GM18498 (cell line): ENCODE measurements at regions not wholly inside any gene's neighbourhood (a gene's known extent, or its start where the extent isn't known, plus 50 kb on each side); places are given as distances from the start of the nearest gene placed in this dataset.

Source experiments
- ATAC-seq: cut with Tn5 transposase; IDR thresholded peaks from one replicate; pipeline ENCODE4 v1.9.1; 2021; ENCODE audit warnings: mild to moderate bottlenecking, moderate library complexity; ENCODE audit not compliant: unreplicated experiment

DNA sequence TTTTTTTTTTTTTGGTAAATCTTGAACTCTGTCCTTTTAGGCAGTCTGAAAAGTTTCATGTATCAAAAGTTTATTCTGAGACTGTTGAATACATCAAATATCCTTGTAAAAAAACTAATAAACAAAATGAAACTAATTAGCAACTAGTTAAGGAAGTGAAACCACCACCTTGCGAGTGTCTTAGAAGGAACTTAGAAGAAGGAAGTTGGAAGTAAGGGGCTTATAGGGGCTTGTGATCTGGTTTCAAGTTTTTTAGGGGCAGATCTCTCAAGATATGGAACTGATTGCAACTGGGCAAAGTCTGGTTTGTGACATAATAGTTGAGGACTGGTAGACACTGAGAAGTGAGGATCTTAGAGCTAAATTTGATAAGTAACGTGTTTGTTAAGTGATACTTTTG is 748.8 kb downstream of the C12orf50 start:
- peak; percentile 86 for ATAC-seq

DNA sequence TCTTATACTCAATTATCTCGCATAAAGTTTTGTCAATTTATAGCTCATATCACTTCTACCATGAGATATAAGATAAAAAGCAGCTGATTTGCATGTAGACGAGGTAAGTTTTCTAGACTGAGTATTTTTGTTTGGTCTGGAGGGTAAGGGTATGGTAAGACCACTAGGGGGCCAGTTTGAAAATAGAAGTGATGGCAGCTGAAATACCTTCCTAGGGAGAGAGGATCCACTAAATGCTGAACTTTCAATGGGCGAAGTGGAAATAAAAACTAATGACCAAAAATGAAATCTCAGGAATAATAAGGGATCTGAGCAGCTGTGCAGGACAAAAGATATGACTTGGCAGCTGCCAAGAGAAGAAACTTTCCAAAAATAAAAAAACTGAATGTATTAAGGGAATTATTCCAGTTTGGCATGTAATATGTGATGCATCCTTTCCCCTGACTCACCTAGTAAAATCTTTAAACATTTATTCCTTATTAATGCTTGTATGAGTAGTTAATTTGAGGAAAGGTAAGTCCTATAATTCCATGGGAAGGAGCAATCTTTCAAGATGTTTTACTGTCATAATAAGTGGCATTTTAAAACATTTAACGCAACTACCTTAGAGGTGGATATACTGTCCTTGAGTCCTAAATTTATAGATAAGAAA is 754.5 kb downstream of the C12orf50 start:
- ATAC-seq: peak; percentile 81

DNA sequence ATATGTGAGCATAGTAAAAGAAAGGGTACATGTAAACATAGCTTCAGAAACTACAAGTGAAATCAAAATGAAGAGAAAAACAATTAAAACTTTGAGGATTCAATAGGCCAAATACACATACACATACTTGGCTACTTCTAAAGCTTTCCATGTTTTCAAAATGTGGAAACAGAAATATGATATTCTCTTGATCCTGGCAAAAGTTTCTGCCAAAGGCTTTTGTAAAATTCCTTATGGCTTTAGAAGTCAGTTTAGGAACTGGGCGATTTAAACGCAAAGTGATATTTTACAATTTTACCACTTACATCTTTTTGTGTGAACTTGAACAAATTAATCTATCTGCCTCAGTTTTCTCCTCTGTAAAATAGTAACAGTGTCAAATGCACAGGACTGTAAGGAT is 756.4 kb downstream of the C12orf50 start:
- ATAC-seq: no peak

DNA sequence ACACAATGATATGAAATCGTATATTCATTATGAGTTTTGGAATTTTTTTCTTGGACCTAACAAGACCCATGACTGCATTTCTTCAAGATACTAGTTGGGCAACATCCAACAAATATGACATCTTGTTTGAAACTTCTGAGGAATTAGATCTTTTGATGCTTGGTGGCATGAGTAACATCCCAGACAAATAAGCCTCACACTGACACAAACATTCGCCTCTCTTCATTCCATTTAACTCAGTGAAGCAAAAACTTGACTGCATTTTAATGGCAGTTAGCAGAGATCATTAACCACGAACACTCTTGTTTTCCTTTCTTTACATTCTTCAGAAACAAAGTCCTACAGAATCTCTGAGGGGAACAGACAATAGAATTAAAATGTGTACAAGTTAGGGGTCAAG is 758.3 kb downstream of the C12orf50 start:
- no peak for ATAC-seq

DNA sequence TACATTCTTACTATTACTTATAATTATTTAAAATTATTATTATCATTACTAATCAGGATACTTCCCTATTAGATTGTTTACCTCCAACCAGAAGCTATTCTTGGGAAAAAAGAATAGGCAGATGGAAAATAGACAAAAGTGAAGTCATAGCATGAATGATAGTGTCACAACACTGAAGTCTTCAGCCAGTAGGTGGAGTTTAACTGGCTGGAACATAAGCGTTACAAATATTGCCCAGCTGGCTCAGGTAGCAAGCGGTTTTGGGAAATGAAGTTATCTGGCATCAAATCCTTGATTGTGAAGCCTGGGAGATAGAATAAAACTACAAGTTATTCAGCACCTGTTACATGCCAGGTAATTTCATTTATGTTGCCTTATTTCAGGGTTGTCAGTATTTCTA is 762.9 kb downstream of the C12orf50 start:
- no peak for ATAC-seq

DNA sequence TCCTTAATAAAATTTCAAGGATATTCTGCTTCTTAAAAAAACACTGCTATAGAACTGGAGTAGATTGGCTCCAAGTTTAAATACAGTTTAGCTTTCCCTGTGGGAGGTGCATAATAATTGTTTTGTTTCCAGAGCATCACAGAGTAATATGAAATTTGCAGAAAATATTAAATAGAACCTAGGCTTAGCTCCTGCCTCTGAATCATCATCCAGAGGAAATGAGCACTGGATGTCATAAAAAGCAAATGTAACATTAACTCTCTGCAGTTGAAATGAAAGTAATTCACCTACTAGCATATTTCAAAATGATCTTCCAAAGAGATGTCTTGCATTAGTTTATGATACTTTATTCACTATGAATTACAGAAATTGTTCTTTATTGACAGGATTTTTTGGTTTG is 769.8 kb downstream of the C12orf50 start:
- ATAC-seq: no peak

DNA sequence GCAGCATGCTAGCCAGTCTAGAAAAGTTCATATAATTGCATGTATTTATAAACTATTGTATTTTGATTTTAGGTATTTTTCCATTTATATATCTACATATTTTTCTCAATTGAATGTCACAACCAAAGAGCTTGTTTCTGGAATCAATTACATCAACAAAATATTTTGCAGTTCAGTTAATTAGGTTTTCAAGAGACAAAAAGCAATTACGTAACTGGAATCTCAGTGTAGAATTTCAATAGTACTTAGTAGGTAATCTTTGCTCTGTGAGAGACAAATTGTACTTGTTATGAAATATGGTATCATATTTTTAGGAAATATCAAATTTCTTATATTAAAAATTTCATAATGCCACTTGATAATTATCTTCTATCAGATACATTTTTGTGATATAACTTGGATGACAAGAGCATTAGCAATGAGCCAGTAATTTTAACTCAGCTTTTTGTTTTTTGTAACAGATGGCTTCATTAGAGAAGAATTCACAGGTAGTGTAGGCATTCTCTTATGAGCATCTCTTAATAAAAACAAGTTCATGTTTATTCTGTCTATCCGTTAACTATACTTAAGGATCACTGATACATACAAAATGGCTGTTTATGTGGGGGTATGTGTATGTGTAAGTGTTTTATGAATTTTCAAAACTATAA is 774.7 kb downstream of the C12orf50 start:
- ATAC-seq: no peak

DNA sequence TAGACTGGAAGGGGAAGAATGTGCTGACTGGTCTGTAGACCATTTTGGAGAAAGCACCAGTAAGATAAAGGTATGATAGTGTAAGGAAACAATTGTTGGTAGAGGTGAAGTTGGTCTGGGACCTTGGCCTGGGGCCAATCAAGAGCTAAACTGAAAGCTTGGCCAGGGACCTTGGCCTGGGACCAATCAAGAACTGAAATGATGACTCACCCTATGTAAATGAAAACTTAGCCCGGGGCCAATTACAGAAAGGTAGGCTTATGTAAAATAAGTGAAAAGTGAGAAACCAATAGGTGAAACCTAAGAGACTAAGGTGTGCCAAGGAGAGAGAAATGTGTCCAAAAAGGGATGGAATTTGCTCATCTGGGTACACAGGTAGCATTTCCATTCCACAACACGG is 776.0 kb downstream of the C12orf50 start:
- no peak for ATAC-seq

DNA sequence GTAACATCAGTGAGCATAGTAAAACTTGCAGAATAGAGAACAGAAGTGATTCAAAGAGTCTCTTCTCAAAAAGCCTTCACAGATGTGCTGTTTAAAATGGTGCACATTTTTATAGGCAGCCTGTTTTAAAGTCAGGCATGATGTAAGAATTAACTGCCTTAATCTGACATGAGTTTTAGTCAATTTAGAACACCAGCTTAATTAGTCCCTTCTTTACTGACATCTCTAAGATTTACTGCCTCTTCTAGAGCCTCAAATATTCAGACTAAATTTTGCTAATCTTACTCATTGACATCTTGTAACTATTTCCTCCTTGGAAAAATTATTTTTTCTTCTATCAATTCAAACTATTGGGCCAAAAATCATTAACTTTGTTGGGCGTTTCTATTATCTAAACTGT is 782.5 kb downstream of the C12orf50 start:
- ATAC-seq: no peak

DNA sequence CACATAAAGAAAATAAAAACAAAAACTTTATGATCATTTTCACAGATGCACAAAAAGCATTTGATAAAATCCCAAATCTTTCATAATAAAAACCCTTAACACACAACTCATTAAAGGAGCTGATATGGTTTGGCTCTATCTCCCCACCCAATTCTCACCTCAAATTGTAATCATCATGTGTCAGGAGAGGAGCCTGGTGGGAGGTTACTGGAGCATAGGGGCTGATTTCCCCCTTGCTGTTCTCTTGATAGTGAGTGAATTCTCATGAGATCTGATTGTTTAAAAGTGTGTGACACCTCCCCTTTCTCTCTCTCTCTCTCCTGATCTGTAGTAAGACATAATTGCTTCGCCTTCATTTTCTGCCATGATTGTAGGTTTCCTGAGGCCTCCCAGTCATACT is 790.7 kb downstream of the C12orf50 start:
- ATAC-seq: no peak

DNA sequence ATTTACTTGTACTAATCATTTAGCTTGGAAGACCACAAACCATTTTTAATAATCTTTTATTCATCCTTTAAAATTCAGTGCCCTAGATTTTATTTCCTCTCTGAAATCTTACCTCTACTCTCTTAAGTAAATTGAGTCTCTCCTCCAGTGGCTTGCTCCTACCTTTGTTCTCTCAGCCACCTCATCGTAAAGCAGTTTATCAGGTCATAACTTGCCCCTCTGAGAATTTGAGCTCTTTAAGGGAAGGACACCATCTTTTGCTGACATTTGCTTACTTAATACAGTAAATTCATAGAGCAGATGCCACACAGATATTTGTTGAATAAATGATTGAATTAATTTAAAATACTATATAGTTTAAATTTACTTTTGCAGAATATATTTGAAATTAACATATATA is 794.3 kb downstream of the C12orf50 start:
- ATAC-seq: no peak

DNA sequence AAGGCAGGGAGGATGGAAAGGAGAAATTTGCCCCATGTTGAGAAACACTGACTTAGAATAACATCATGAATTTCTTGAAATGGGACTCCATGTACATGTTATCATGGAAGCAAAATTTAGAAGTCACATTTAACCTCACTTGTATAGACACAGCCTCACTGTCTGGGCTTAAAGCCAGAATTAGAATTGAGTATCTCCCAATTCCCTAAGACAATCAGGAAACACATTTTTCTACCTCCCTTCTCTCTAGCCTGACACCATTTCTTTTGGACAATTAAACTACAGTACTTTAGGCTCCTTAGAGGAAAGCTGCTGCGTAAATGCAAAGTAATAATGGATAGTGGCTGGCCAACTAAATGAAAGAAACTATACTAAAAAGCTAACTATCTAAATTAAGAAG is 795.5 kb downstream of the C12orf50 start:
- no peak for ATAC-seq

DNA sequence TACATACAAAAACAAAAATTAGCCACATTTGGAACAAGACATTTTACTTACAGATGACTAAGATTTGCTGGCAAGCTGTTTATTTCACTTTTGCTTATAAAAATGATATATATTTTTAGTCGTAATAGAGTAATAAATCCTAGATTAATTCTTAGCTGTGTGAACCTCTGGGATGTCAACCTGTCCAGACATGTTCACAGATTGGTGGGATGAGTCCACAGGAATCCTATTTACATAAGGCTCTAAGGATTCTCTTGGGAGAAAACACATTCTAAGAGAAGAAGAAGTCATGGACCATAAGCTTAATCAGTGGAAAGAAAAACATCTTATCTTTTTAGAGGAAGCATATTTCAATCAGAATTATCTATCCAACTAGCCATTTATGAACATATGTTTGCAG is 797.4 kb downstream of the C12orf50 start:
- no peak for ATAC-seq

DNA sequence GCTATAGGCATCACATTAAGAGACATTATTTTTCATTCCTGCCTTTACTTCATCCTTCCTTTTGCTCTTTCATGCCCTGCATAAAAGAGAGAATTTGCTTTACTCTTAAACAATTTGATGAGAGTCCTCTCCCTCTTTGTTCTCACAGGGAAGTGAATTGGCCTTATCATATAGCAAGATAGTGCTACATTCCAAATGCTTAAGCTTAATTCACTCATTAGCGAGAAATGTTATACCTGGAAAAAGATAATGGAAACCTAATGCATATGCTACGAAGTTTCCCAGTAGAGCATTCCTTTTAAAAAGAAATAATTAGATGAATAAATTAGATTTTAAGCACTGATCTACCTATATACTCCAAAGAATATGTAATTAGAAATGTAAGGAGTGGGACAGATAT is 798.8 kb downstream of the C12orf50 start:
- no peak for ATAC-seq

DNA sequence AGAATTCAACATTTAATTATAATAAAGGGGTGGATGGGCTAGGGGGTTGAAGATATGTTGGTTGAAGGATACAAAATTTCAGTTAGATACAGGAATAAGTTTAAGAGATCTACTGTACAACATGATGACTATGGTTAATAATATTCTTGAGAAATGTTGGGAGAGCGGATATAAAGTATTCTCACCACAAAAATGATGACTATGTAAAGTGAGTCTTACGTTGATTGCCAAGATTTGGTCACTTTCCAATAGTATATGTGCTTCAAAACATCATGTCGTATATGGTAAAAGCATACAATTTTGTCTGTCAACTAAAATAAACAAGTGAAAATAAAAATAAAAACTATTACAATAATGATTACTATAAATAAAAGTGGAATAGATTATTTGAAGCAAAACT is 802.0 kb downstream of the C12orf50 start:
- ATAC-seq: no peak

DNA sequence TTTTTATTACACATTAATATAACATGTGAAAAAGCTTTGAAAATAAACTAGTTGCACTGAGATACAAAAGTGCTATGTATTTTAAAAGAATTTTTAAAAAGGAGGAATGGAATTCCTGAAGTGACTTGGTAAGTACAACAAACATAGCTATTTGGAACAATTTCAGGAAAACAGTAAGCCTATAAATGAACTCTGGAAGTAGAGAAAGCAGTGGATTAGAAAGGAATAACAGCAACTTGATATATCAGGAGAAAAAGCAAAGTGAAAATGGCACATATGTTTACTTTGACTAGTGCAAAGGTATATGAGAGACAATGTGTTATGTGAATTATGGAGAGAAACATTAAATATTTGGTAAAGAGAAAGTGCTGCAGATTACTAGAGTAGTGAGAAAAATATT is 811.7 kb downstream of the C12orf50 start:
- ATAC-seq: no peak

DNA sequence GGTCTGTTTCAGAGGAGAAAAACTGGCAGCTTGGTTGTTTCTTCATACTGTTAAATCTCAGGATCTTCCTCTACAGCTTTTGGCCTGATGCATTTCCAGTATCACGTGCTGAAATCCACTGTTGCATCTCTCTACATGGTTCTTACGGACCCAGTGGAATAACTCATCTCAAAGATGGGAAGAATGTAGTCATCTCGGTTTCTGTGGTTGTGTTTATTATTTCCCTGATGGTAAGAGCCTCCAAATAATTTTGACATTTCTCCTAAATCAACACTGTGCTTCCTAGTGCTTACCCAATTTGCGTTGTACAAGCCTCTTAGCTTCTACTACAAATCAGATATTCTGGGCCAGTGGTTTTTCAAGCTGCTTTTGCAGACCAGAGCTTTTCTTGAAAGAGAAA is 812.8 kb downstream of the C12orf50 start:
- no peak for ATAC-seq

DNA sequence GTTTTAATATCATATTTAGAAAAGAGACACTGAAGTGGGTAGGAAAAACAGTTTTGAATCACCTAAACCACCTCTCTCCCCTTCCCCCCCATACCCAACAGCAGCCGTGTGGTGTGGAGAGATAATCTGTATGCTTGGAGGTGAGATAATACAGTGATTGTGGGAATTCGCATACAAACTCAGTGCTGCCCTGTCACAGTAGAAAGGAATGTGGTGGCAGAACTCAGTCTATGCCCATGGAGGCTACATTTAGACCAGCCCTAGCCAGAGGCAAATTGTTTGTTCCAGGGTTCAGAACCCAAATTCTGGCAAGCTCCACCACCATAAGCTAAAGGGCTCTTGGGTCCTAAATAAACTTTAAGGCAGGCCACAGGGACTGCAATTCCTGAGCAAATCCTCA is 827.0 kb downstream of the C12orf50 start:
- ATAC-seq: no peak

DNA sequence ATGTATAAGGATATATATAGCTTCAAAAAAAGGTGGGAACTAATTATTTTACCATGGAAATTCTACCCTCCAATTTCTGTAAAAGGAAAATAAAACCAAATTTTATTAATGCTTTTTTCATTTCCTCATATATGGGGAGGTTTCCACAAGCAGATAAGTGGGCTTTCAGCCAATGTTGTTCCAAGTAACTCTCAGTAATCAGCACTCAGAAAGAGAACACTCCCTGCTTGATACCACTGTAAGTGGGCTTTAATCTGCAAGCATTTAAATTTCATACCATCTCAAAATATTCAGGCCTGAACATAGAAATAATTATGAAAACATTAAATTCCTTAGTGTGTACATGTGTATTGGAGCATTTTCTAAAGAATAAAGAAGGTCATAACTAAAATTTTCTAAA is 827.6 kb downstream of the C12orf50 start:
- no peak for ATAC-seq

DNA sequence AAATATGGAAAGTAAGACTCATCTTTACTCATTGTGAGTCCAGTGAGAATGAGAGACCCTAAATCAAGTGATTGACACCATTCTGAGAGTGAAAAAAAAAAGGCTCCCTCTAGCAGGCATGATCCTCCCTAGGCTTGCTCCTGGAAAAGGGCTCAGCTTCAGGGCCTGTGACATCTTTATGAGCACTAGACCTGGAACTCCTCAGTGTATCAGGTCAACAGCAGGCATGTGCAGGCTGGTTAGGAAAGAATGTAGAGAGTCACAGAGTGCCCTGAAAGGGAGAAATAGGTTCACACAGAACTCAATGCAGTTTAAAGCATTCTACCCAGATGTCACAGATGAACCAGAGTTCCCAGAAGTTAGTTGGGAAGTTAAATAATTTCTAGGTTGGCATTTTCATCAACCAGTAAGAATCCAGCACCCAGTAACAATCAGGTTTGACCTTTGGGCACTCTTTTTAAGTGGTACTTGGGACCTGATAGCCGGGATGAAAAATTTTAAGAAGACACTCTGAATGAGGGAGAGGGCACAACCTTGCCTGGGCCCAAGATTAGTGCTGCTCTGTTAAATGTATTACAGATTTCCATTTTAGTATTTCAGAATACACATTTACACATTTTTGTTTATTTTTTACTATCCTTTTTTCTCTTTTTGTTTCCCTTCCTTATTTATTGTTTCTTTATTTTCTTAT is 828.8 kb downstream of the C12orf50 start:
- no peak for ATAC-seq

DNA sequence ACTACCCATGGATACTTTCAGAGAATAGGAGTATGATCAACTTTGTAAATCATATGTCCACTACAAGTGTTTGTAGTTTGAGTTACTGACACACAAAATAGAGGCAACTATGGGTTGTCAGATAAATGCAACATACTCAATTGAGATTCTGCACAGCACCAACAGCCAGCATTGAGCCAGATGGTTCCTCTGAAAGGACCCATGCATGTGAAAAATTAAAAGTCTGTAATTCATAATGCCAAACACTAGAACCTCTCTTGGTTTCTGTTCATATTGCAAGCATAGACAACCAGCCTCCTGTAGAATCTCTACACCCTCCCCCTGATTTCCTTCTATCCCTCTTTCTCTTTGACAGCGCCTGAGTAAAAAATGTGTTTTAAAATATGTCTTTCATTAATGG is 831.0 kb downstream of the C12orf50 start:
- ATAC-seq: no peak

DNA sequence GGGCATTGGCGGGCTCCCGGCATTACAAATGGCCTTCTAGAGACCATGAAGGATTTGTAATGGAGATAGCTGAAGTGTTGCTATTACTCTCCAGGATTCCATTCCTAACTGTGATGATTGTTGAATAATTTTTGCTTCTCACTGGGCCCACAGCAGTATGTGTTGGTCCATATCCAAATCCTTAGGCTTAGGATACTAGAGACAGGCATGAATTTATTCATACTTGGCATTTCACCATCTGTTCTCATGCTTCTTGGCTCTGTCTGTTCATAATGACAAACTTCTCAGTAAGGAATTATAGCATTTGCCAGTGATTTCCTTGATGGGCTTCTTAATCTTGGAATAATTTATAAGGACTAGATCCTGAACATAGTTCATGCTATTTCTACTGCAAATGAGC is 832.9 kb downstream of the C12orf50 start:
- no peak for ATAC-seq
